ENCODE measurements at regions not wholly inside any gene's neighbourhood (a gene's known extent, or its start where the extent isn't known, plus 50 kb on each side); places are given as distances from the start of the nearest gene placed in this dataset.

DNA sequence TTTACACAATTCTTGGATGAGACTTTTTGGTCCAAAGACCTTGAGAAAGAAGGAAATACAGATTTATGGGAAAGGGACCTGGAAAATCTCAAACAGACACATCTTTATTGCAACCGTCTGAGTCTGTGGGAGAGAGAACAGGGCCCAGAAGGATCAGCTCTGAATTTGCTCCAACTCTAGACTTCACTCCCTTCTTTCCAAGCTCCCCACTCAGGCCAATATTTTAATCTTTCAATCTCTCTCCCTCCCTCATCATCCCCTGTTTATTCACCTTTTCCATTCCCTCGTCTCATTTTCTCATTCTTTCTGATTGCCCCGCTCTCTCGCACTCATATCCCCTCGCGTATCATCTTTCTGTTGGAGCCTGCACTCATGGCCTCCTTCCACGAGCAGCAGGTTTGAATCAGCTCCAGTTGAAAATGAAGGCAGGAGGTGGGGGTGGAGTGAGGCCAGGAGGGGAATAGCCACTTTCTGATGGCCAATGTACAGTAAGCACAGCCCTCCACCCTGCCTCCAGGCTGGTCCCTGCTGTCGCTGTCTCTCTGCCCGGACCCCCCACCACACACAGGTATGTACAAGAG lies 63.6 kb upstream of the BOC start:
- TF ChIP-seq, protein P1, sequence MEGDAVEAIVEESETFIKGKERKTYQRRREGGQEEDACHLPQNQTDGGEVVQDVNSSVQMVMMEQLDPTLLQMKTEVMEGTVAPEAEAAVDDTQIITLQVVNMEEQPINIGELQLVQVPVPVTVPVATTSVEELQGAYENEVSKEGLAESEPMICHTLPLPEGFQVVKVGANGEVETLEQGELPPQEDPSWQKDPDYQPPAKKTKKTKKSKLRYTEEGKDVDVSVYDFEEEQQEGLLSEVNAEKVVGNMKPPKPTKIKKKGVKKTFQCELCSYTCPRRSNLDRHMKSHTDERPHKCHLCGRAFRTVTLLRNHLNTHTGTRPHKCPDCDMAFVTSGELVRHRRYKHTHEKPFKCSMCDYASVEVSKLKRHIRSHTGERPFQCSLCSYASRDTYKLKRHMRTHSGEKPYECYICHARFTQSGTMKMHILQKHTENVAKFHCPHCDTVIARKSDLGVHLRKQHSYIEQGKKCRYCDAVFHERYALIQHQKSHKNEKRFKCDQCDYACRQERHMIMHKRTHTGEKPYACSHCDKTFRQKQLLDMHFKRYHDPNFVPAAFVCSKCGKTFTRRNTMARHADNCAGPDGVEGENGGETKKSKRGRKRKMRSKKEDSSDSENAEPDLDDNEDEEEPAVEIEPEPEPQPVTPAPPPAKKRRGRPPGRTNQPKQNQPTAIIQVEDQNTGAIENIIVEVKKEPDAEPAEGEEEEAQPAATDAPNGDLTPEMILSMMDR (IDR thresholded peaks at IDR 0.05; ENCODE audit: insufficient read depth, low read length, poor library complexity, severe bottlenecking): no peak
- no peak overlapping the region for H3K4me3 ChIP-seq (replicated peaks; ENCODE audit: low read depth, low read length)
- H3K36me3 ChIP-seq (ENCODE audit: control insufficient read depth, insufficient read depth, low read length): no peaks in the 10 kb centered on the region
- no peaks in the 10 kb centered on the region; the same call in 1 of the 2 replicates for H3K27me3 ChIP-seq (replicated peaks; ENCODE audit: control insufficient read depth, insufficient read depth, low read length)
- DNase-seq (ENCODE audit: extremely low read depth, insufficient read length): no peak

DNA sequence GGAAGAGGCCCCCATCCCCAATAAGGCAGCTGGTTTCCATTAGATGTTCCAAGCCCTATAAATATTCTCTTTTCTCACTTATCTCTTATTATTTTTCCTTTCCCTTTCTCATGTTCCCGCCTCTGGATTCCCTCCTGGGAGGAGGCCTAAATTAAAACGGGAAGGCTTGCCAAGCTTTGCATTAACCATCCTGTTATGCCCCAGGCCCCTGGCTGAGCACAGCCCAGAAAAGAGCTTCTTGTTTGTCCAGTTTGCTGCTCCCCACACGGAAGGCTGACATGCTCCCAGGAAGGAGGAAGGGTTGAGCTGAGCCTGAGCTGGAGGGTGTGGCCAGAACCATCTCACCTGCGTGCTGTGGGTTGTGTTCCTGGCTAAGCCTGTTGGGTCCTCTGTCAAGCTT lies 63.1 kb upstream of the BOC start:
- TF ChIP-seq, protein P1 (IDR thresholded peaks at IDR 0.05; ENCODE audit: insufficient read depth, low read length, poor library complexity, severe bottlenecking): no peak
- Histone ChIP-seq H3K27me3 (replicated peaks; ENCODE audit: control insufficient read depth, insufficient read depth, low read length) (no peaks in the 10 kb centered on the region; the same call in 1 of the 2 replicates), H3K36me3 (ENCODE audit: control insufficient read depth, insufficient read depth, low read length) (no peaks in the 10 kb centered on the region), H3K4me3 (replicated peaks; ENCODE audit: low read depth, low read length) (no peak overlapping the region)
- DNase-seq (ENCODE audit: extremely low read depth, insufficient read length): no peak

DNA sequence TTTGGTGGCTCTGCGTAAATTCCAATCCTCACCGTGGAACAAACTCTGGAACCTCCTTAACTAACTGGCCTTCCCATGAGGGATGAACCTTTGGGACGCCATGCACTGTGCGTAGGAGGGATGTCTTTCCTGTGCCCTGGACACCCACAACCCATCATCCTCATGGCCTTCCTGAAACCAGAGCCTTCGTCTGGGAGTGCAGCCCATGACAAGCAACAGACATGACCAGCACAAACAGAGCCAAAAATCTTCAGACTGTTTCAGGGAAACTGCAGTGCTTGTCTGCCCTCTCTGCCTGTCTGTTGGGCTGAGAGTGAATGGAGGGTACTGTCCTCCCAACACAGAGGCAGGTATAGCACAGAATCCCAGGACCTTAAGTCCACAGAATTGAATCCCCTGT lies 61.1 kb upstream of the BOC start:
- Histone ChIP-seq H3K27me3 (replicated peaks; ENCODE audit: control insufficient read depth, insufficient read depth, low read length) (no peaks in the 10 kb centered on the region; the same call in 1 of the 2 replicates), H3K4me3 (replicated peaks; ENCODE audit: low read depth, low read length) (no peak overlapping the region), H3K36me3 (ENCODE audit: control insufficient read depth, insufficient read depth, low read length) (no peaks in the 10 kb centered on the region)
- TF ChIP-seq, protein P1 (IDR thresholded peaks at IDR 0.05; ENCODE audit: insufficient read depth, low read length, poor library complexity, severe bottlenecking): no peak
- no peak for DNase-seq (ENCODE audit: extremely low read depth, insufficient read length)

GRCh38 chr3:113151461-113152031 lies 59.8 kb upstream of the BOC start:
- H3K27me3 ChIP-seq (replicated peaks; ENCODE audit: control insufficient read depth, insufficient read depth, low read length): no peaks in the 10 kb centered on the region
- no peaks in the 10 kb centered on the region for H3K36me3 ChIP-seq (ENCODE audit: control insufficient read depth, insufficient read depth, low read length)
- TF ChIP-seq, protein P1 (IDR thresholded peaks at IDR 0.05; ENCODE audit: insufficient read depth, low read length, poor library complexity, severe bottlenecking): no peak
- no peak overlapping the region for H3K4me3 ChIP-seq (replicated peaks; ENCODE audit: low read depth, low read length)
- no peak for DNase-seq (ENCODE audit: extremely low read depth, insufficient read length)

GRCh38 chr3:113152849-113153248 lies 58.5 kb upstream of the BOC start:
- Histone ChIP-seq H3K4me3 (replicated peaks; ENCODE audit: low read depth, low read length) (no peak overlapping the region), H3K36me3 (ENCODE audit: control insufficient read depth, insufficient read depth, low read length) (no peaks in the 10 kb centered on the region), H3K27me3 (replicated peaks; ENCODE audit: control insufficient read depth, insufficient read depth, low read length) (no peaks in the 10 kb centered on the region)
- no peak for DNase-seq (ENCODE audit: extremely low read depth, insufficient read length)
- TF ChIP-seq, protein P1 (IDR thresholded peaks at IDR 0.05; ENCODE audit: insufficient read depth, low read length, poor library complexity, severe bottlenecking): no peak
